ENCODE measurements at regions not wholly inside any gene's neighbourhood (a gene's known extent, or its start where the extent isn't known, plus 50 kb on each side); places are given as distances from the start of the nearest gene placed in this dataset.

DNA sequence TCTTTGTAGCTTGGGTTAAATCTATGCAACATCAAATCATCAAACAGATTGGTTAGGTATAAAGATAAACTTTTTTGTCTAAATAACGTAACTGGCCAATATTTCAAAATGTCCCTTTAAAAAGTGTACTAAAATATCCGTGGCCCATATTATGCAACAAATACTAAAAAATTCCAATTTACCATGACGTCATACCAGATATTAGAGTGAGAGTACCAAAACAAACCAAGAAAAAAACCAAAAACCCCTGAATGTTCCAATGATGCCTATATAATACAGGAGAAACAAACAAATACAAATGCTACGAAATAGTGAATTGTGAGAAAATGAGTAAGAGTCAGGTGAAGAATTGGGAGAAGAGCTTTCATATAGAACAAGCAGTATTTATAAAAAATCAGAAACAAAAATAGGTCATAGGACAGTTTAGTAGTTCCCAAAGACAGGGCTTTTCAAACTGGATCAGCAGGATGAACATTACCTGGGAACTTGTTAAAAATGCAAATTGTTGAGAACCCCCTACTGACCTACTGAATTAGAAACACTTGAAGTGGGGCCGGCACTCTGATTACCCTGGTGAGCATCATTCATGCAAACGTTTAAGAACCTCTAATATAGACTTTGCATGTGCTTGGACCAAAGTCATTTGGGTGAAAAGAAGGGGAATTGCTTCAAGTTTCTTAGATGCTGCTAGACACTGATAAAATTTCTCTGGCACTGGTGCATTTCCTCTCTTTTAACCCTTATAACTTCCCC, 753.7 kb downstream of the DSC3 start:
- no peak overlapping the region for H3K4me3 Mint-ChIP-seq (ENCODE audit: unreplicated experiment)
- CTCF ChIA-PET: interaction anchor here (0.7 kb wide), 1 partner anchor 1327 kb away, joined by 3 read pairs; no protein-coding TSS in a partner anchor
- DNase-seq (ENCODE audit: unreplicated experiment): no peak
- intact Hi-C loops (cut with micrococcal nuclease): no loop called here
- POLR2A ChIA-PET: no interaction called here
- H3K36me3 Mint-ChIP-seq (ENCODE audit: insufficient read depth, unreplicated experiment): no peaks in the 10 kb centered on the region
- no peaks in the 10 kb centered on the region for H3K4me1 Mint-ChIP-seq (ENCODE audit: insufficient read depth, unreplicated experiment)
- BruUV-seq (replicated peaks): no TSS peak
- no peaks in the 10 kb centered on the region for H3K9me3 Mint-ChIP-seq (ENCODE audit: unreplicated experiment)
- TF ChIP-seq, protein P1, sequence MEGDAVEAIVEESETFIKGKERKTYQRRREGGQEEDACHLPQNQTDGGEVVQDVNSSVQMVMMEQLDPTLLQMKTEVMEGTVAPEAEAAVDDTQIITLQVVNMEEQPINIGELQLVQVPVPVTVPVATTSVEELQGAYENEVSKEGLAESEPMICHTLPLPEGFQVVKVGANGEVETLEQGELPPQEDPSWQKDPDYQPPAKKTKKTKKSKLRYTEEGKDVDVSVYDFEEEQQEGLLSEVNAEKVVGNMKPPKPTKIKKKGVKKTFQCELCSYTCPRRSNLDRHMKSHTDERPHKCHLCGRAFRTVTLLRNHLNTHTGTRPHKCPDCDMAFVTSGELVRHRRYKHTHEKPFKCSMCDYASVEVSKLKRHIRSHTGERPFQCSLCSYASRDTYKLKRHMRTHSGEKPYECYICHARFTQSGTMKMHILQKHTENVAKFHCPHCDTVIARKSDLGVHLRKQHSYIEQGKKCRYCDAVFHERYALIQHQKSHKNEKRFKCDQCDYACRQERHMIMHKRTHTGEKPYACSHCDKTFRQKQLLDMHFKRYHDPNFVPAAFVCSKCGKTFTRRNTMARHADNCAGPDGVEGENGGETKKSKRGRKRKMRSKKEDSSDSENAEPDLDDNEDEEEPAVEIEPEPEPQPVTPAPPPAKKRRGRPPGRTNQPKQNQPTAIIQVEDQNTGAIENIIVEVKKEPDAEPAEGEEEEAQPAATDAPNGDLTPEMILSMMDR (IDR thresholded peaks at IDR 0.05; ENCODE audit: unreplicated experiment): no peak
- H3K27me3 Mint-ChIP-seq (ENCODE audit: insufficient read depth, unreplicated experiment): no peaks in the 10 kb centered on the region
- H3K27ac Mint-ChIP-seq (ENCODE audit: low read depth, unreplicated experiment): no peak overlapping the region

DNA sequence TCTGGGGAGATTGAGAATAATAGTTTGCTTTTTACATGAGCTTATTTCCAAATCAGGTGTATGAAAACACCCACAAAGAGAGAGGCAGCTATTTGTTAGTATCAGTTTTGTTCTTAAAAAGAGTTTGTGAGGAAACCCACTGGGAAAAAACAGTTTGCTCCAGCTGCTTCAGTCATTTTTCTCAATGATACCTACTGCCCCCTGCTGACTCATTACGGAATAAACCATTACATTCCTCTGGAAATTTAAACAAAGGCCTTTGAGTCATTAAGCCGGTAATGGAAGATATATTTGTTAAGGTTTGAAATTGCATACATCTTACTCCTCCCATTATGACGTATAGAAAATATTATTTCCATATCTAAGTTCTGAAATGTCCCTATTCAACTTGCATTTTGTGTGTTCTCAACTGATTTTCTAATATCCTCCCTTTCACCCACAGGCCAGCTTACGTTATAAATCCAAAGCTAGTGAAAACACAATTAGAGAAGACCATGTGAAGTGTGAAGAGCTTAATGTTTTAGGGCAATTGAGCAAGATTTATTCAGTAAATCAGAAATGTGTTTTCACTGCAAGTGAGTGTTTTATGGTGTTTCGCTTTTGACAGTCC, 761.6 kb downstream of the DSC3 start:
- Mint-ChIP-seq H3K4me1 (ENCODE audit: insufficient read depth, unreplicated experiment) (no peaks in the 10 kb centered on the region), H3K36me3 (ENCODE audit: insufficient read depth, unreplicated experiment) (no peaks in the 10 kb centered on the region), H3K9me3 (ENCODE audit: unreplicated experiment) (no peaks in the 10 kb centered on the region), H3K27ac (ENCODE audit: low read depth, unreplicated experiment) (no peak overlapping the region), H3K4me3 (ENCODE audit: unreplicated experiment) (no peak overlapping the region), H3K27me3 (ENCODE audit: insufficient read depth, unreplicated experiment) (no peaks in the 10 kb centered on the region)
- POLR2A ChIA-PET: no interaction called here
- BruUV-seq (replicated peaks): no TSS peak
- CTCF ChIA-PET: interaction anchor here (0.5 to 4.6 kb wide), 29 partner anchors 9 to 1841 kb away, joined by 3 to 99 read pairs (median 3); no protein-coding TSS in a partner anchor
- intact Hi-C loops (cut with micrococcal nuclease): loop anchor here (1.0 to 5.0 kb wide), 4 partner anchors 388 to 1319 kb away; no protein-coding TSS in a partner anchor
- DNase-seq (ENCODE audit: unreplicated experiment): peak; percentile 71
- TF ChIP-seq, protein P1 (IDR thresholded peaks at IDR 0.05; ENCODE audit: unreplicated experiment): peak; percentile 58

DNA sequence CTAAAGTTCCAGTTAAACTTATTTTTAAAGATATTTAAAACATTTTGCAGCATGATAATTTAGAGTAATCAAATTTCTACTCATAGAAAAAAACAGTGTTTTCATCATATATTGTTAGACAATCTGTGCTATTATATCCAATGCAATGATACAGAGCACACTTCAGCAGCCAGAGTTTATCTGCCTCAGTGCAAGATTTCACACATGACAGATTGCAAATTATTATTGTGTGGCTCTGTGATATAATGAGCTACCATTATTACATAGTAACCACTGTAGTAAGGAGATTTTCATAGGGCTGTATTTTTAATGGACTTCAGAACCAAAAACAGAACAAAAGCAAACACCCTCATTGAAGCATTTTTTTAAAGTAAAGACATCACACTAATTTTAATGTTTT, 762.4 kb downstream of the DSC3 start:
- TF ChIP-seq, protein P1 (IDR thresholded peaks at IDR 0.05; ENCODE audit: unreplicated experiment): no peak
- BruUV-seq (replicated peaks): no TSS peak
- ChIA-PET POLR2A (no interaction called here), CTCF (interaction anchor here (0.5 to 4.6 kb wide), 21 partner anchors 10 to 1840 kb away, joined by 3 to 99 read pairs (median 4); no protein-coding TSS in a partner anchor)
- H3K27ac Mint-ChIP-seq (ENCODE audit: low read depth, unreplicated experiment): no peak overlapping the region
- intact Hi-C loops (cut with micrococcal nuclease): loop anchor here (2.0 to 5.0 kb wide), 2 partner anchors 1285 to 1318 kb away; no protein-coding TSS in a partner anchor
- no peaks in the 10 kb centered on the region for H3K27me3 Mint-ChIP-seq (ENCODE audit: insufficient read depth, unreplicated experiment)
- no peak for DNase-seq (ENCODE audit: unreplicated experiment)
- H3K4me3 Mint-ChIP-seq (ENCODE audit: unreplicated experiment): no peak overlapping the region
- no peaks in the 10 kb centered on the region for H3K36me3 Mint-ChIP-seq (ENCODE audit: insufficient read depth, unreplicated experiment)
- H3K4me1 Mint-ChIP-seq (ENCODE audit: insufficient read depth, unreplicated experiment): no peaks in the 10 kb centered on the region
- H3K9me3 Mint-ChIP-seq (ENCODE audit: unreplicated experiment): no peaks in the 10 kb centered on the region

GRCh38 chr18:30277676-30278075, 764.9 kb downstream of the DSC3 start:
- ChIA-PET POLR2A (no interaction called here), CTCF (interaction anchor here (4.6 kb wide), 1 partner anchor 402 kb away, joined by 99 read pairs; no protein-coding TSS in a partner anchor)
- BruUV-seq (replicated peaks): no TSS peak
- H3K27ac Mint-ChIP-seq (ENCODE audit: low read depth, unreplicated experiment): no peak overlapping the region
- H3K27me3 Mint-ChIP-seq (ENCODE audit: insufficient read depth, unreplicated experiment): no peaks in the 10 kb centered on the region
- no peak overlapping the region for H3K4me3 Mint-ChIP-seq (ENCODE audit: unreplicated experiment)
- H3K36me3 Mint-ChIP-seq (ENCODE audit: insufficient read depth, unreplicated experiment): no peaks in the 10 kb centered on the region
- intact Hi-C loops (cut with micrococcal nuclease): no loop called here
- DNase-seq (ENCODE audit: unreplicated experiment): no peak
- TF ChIP-seq, protein P1 (IDR thresholded peaks at IDR 0.05; ENCODE audit: unreplicated experiment): no peak
- H3K9me3 Mint-ChIP-seq (ENCODE audit: unreplicated experiment): no peaks in the 10 kb centered on the region
- no peaks in the 10 kb centered on the region for H3K4me1 Mint-ChIP-seq (ENCODE audit: insufficient read depth, unreplicated experiment)

Data from MCF 10A (cell line).